Brain microvascular endothelial cell (primary cell): ENCODE measurements at regions not wholly inside any gene's neighbourhood (a gene's known extent, or its start where the extent isn't known, plus 50 kb on each side); places are given as distances from the start of the nearest gene placed in this dataset.

Experiments
- DNase-seq: peaks from one replicate; pipeline ENCODE4 v3.0.0-alpha.2; 2020
- H3K27ac ChIP-seq: fragments of 250-450 bp; sonication (Bioruptor Pico); 2 replicates; pipeline ENCODE4 v1.5.1; 2020; ENCODE audit warnings: mild to moderate bottlenecking, moderate library complexity
- H3K27me3 ChIP-seq: fragments of 250-450 bp; sonication (Bioruptor Pico); replicated peaks from 2 replicates; pipeline ENCODE4 v1.5.1; 2020; ENCODE audit warnings: mild to moderate bottlenecking
- H3K36me3 ChIP-seq: fragments of 250-450 bp; sonication (Bioruptor Pico); replicated peaks from 2 replicates; pipeline ENCODE4 v1.5.1; 2020; ENCODE audit warnings: mild to moderate bottlenecking
- H3K4me3 ChIP-seq: 2 replicates; pipeline ENCODE4 v1.5.1; 2011; ENCODE audit warnings: low read depth, mild to moderate bottlenecking, control low read depth, low read length, moderate library complexity
- in situ Hi-C: cut with HindIII; loops from 2 replicates; pipeline ENCODE4 v1.10.0; 2017; ENCODE audit warnings: low sequenced_read_pairs, low pct_ligation_motif_present
- TF ChIP-seq, protein P1 (sequence below): IDR thresholded peaks from 2 replicates; pipeline ENCODE4 v1.5.1; 2011; ENCODE audit warnings: low read depth, mild to moderate bottlenecking, moderate library complexity, low read length, control low read depth, inconsistent platforms; ENCODE audit errors: missing control alignments

DNA sequence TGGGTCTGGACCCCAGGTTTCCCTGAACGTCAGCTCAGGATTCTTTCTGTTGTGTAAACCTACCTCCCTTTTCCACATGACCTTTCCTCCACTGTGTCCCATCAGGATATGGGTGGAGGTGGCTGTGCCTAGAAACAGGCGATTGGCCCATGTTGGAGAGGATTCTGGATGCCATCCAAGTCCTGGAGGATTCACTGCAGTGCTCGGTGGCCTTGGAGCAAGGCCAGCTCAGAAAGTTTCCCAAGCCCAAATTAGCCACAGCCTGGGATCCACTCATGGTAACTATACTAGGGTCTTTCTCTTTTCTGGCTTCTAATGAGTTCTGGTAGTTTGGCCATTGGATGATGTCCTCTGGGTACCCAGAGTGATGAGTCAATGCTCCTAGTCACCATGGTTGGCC lies 141.6 kb downstream of the SNX19 start:
- in situ Hi-C loops, result no loop called here

DNA sequence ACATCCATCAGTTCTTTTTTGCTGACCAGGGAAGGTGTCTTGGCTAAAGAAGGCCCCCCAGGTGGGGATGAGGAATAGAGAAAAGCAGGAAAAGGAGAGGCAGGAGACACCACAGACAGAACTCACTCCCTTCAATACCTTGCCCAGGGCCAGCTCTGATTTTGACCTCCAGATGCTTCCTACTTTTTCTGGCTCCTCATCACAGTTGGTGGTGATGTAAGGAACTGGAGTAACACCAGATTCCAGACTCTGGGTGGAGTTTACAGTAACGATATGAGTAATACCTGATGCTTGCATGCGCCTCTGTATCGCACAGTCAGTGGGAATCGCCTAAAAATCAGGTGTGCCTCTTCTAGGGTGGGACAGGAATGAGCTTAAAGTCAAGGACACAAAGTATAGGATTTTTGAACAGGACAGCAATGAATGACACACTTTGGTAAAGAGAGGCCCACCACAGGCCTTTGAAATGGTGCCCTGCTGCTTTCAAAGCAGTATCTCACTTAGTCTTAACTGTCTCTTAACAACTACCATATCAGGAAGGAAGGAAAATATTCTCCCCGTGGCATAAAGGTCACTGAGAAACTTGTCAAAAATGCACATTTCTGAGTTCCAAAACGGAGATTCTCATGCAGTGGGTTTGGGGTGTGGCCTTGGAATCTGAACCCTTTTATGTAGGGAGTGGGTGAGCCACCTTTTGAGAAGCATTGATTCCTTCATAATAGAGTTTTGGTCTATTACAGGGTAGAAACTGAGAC lies 140.8 kb downstream of the SNX19 start:
- H3K27me3 ChIP-seq, result no peaks in the 10 kb centered on the region
- TF ChIP-seq, protein P1, sequence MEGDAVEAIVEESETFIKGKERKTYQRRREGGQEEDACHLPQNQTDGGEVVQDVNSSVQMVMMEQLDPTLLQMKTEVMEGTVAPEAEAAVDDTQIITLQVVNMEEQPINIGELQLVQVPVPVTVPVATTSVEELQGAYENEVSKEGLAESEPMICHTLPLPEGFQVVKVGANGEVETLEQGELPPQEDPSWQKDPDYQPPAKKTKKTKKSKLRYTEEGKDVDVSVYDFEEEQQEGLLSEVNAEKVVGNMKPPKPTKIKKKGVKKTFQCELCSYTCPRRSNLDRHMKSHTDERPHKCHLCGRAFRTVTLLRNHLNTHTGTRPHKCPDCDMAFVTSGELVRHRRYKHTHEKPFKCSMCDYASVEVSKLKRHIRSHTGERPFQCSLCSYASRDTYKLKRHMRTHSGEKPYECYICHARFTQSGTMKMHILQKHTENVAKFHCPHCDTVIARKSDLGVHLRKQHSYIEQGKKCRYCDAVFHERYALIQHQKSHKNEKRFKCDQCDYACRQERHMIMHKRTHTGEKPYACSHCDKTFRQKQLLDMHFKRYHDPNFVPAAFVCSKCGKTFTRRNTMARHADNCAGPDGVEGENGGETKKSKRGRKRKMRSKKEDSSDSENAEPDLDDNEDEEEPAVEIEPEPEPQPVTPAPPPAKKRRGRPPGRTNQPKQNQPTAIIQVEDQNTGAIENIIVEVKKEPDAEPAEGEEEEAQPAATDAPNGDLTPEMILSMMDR, result no peak
- DNase-seq, result peak; percentile 58

More for the DNA sequence above, 141.6 kb downstream of the SNX19 start:
- H3K27ac ChIP-seq, result no peak overlapping the region
- no peak for DNase-seq
- no peaks in the 10 kb centered on the region for H3K36me3 ChIP-seq
- TF ChIP-seq, protein P1, result no peak
- H3K4me3 ChIP-seq, result no peak overlapping the region
- no peaks in the 10 kb centered on the region for H3K27me3 ChIP-seq

DNA sequence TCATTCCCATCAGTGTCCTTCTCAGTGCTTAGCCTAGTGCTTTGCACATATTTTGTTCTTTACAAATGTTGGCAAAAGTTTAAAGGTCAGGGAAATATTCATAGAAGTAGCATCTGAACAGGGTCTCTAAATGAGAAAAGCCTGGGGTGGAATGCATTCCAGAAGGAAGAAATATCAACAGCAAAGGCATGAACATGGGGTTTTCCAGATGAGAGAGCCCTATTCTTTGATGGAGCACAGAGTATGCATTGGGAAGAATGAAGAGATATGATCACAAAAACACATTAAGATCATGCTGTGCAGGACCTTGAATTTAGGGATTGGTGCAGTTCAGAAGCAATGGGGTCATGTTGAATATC lies 140.2 kb downstream of the SNX19 start:
- TF ChIP-seq, protein P1, result no peak
- Histone ChIP-seq H3K27ac (no peak overlapping the region), H3K36me3 (no peaks in the 10 kb centered on the region), H3K4me3 (no peak overlapping the region), H3K27me3 (no peaks in the 10 kb centered on the region)
- in situ Hi-C loops, result no loop called here
- no peak for DNase-seq

More for the DNA sequence above, 140.8 kb downstream of the SNX19 start:
- Histone ChIP-seq H3K4me3 (no peak overlapping the region), H3K36me3 (no peaks in the 10 kb centered on the region), H3K27ac (no peak overlapping the region)
- in situ Hi-C loops, result no loop called here

DNA sequence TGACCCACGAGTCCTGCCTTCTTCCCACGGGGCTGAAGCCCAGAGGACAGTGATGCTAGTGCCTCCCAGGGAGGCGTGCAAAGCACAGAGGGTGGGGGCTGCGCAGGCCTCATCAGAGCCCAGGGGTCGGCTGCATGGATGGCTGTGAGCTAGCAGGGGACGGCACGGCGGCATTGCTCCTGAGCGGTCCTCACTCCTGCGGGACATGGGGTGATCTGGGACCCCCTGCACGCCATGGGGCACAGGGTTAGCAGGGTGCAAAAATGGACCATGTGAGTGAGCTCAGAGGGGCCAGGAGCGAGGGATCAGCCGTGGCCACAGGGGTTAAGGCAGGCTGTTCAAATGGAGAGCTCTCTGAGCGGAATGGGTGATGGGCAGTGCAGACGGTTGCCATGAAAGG lies 138.3 kb downstream of the SNX19 start:
- TF ChIP-seq, protein P1, result no peak
- Histone ChIP-seq H3K27ac (no peak overlapping the region), H3K36me3 (no peaks in the 10 kb centered on the region), H3K27me3 (no peaks in the 10 kb centered on the region), H3K4me3 (no peak overlapping the region)
- in situ Hi-C loops, result no loop called here
- no peak for DNase-seq

DNA sequence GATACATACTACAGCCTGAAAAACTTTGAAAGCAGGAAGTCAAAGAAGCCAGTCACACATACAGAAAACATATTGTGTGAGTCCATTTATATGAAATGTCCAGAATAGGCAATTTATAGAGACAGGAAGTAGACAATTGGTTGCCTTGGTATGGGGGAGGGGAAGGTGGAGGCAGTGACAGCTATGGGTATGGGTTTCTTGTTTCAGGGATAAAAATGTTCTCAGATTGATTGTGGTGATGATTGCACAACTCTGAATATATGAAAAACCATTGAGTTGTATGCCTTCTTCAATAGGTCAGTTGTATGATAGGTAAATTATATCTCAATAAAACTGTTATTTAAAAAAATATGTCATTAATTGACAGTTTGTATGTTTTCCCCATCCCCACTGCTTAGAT lies 137.6 kb downstream of the SNX19 start:
- TF ChIP-seq, protein P1, result no peak
- Histone ChIP-seq H3K27ac (no peak overlapping the region), H3K4me3 (no peak overlapping the region), H3K36me3 (no peaks in the 10 kb centered on the region), H3K27me3 (no peaks in the 10 kb centered on the region)
- DNase-seq, result no peak
- in situ Hi-C loops, result no loop called here

DNA sequence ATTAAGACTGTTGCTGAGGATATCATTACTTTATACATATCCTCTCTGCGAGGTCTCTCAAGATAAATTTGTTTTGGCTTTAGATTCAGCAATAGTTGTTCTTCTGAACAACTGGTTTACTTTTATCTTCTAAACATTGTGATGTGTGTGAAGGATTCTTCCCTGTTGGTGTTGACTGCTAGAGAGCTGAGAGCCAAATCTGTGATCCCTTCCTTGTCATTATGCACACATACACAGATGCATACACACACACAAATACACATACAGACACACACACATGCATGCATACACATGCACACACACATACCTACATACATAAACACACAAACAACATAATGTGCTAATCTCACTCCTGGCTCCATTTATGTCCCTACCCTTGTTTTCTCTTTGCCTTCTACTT lies 137.0 kb downstream of the SNX19 start:
- in situ Hi-C loops, result no loop called here
- H3K4me3 ChIP-seq, result no peak overlapping the region
- no peaks in the 10 kb centered on the region for H3K36me3 ChIP-seq
- TF ChIP-seq, protein P1, result no peak
- H3K27ac ChIP-seq, result no peak overlapping the region
- H3K27me3 ChIP-seq, result no peaks in the 10 kb centered on the region
- DNase-seq, result no peak
